ENCODE measurements at regions not wholly inside any gene's neighbourhood (a gene's known extent, or its start where the extent isn't known, plus 50 kb on each side); places are given as distances from the start of the nearest gene placed in this dataset.

GRCh38 chrX:44440006-44440405 lies 96.5 kb upstream of the EFHC2 start:
- Mint-ChIP-seq H3K9me3 (peaks cover 13% of the 10 kb centered on the region), H3K36me3 (ENCODE audit: low read depth) (no peaks in the 10 kb centered on the region), H3K27me3 (ENCODE audit: low read depth) (no peaks in the 10 kb centered on the region), H3K4me1 (no peaks in the 10 kb centered on the region), H3K27ac (no peak overlapping the region), H3K4me3 (no peak overlapping the region)
- TF ChIP-seq CTCF (IDR thresholded peaks at IDR 0.05; ENCODE audit: unreplicated experiment in 3 of 3), result no peak

- peaks cover 13% of the 10 kb centered on the region for H3K9me3 Mint-ChIP-seq
- no peak overlapping the region for H3K4me3 Mint-ChIP-seq
- H3K4me1 Mint-ChIP-seq, result no peaks in the 10 kb centered on the region
- H3K27ac Mint-ChIP-seq, result no peak overlapping the region
- TF ChIP-seq CTCF (IDR thresholded peaks at IDR 0.05; ENCODE audit: unreplicated experiment in 3 of 3), result no peak
- H3K36me3 Mint-ChIP-seq (ENCODE audit: low read depth), result no peaks in the 10 kb centered on the region
- H3K27me3 Mint-ChIP-seq (ENCODE audit: low read depth), result no peaks in the 10 kb centered on the region
Measured at GRCh38 chrX:44439242-44439794, 95.8 kb upstream of the EFHC2 start.

- no peak for TF ChIP-seq CTCF (IDR thresholded peaks at IDR 0.05; ENCODE audit: unreplicated experiment in 3 of 3)
- no peaks in the 10 kb centered on the region for H3K36me3 Mint-ChIP-seq (ENCODE audit: low read depth)
- peaks cover 24% of the 10 kb centered on the region for H3K9me3 Mint-ChIP-seq
- H3K4me3 Mint-ChIP-seq, result no peak overlapping the region
- H3K27me3 Mint-ChIP-seq (ENCODE audit: low read depth), result no peaks in the 10 kb centered on the region
- H3K4me1 Mint-ChIP-seq, result no peaks in the 10 kb centered on the region
- H3K27ac Mint-ChIP-seq, result no peak overlapping the region
Measured at GRCh38 chrX:44435047-44435446, 91.6 kb upstream of the EFHC2 start.

- H3K27ac Mint-ChIP-seq, result no peak overlapping the region
- TF ChIP-seq CTCF (IDR thresholded peaks at IDR 0.05; ENCODE audit: unreplicated experiment in 3 of 3), result no peak
- H3K27me3 Mint-ChIP-seq (ENCODE audit: low read depth), result no peaks in the 10 kb centered on the region
- H3K9me3 Mint-ChIP-seq, result peaks cover 21% of the 10 kb centered on the region
- H3K4me1 Mint-ChIP-seq, result no peaks in the 10 kb centered on the region
- H3K4me3 Mint-ChIP-seq, result no peak overlapping the region
- no peaks in the 10 kb centered on the region for H3K36me3 Mint-ChIP-seq (ENCODE audit: low read depth)
Measured at GRCh38 chrX:44433556-44433955, 90.1 kb upstream of the EFHC2 start.

- Mint-ChIP-seq H3K9me3 (peaks cover 21% of the 10 kb centered on the region), H3K27me3 (ENCODE audit: low read depth) (no peaks in the 10 kb centered on the region), H3K36me3 (ENCODE audit: low read depth) (no peaks in the 10 kb centered on the region), H3K4me1 (no peaks in the 10 kb centered on the region), H3K4me3 (no peak overlapping the region), H3K27ac (no peak overlapping the region)
- TF ChIP-seq CTCF (IDR thresholded peaks at IDR 0.05; ENCODE audit: unreplicated experiment in 3 of 3), result no peak
Measured at GRCh38 chrX:44432641-44433040, 89.2 kb upstream of the EFHC2 start.

GRCh38 chrX:44431194-44431593 lies 87.7 kb upstream of the EFHC2 start:
- H3K27ac Mint-ChIP-seq, result no peak overlapping the region
- H3K4me3 Mint-ChIP-seq, result no peak overlapping the region
- H3K27me3 Mint-ChIP-seq (ENCODE audit: low read depth), result no peaks in the 10 kb centered on the region
- no peaks in the 10 kb centered on the region for H3K36me3 Mint-ChIP-seq (ENCODE audit: low read depth)
- no peaks in the 10 kb centered on the region for H3K4me1 Mint-ChIP-seq
- no peak for TF ChIP-seq CTCF (IDR thresholded peaks at IDR 0.05; ENCODE audit: unreplicated experiment in 3 of 3)
- peaks cover 16% of the 10 kb centered on the region for H3K9me3 Mint-ChIP-seq

All from nephron (organoid).